ENCODE measurements at regions not wholly inside any gene's neighbourhood (a gene's known extent, or its start where the extent isn't known, plus 50 kb on each side); places are given as distances from the start of the nearest gene placed in this dataset.
"Not testable (repeated sequence)": the region's sequence is repeated elsewhere in the genome, so short reads cannot be mapped to it uniquely, and the experiment has no call there.

DNA sequence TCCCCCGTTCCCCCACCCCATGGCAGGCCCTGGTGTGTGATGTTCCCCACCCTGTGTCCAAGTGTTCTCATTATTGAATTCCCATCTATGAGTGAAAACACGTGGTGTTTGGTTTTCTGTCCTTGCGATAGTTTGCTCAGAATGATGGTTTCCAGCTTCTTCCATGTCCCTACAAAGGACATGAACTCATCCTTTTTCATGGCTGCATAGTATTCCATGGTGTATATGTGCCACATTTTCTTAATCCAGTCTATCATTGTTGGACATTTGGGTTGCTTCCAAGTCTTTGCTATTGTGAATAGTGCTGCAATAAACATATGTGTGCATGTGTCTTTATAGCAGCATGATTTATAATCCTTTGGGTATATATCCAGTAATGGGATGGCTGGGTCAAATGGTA is 135.0 kb upstream of the CCND2 start:
- CTCF ChIA-PET; intact Hi-C loops (cut with micrococcal nuclease); H3K56ac ChIP-seq (ENCODE audit: extremely low read depth, insufficient read depth, low read length); H2AK9ac ChIP-seq (replicated peaks; ENCODE audit: low read depth, low read length, poor library complexity); H2AK5ac ChIP-seq (ENCODE audit: low read depth, low read length); H3K4me1 ChIP-seq (ENCODE audit: control insufficient read depth, insufficient read depth, low read length); H2BK20ac ChIP-seq (ENCODE audit: low read depth, low read length); ATAC-seq (ENCODE audit: low read depth); H3K27me3 ChIP-seq (ENCODE audit: control insufficient read depth, insufficient read depth, low read length); H2BK5ac ChIP-seq (ENCODE audit: low read depth, low read length, poor library complexity, severe bottlenecking); H4K5ac ChIP-seq (ENCODE audit: low read depth, low read length); H3K23ac ChIP-seq (ENCODE audit: low read depth, low read length); BruUV-seq (replicated peaks); POLR2A ChIA-PET (ENCODE audit: unreplicated experiment); H2AFZ ChIP-seq (replicated peaks; ENCODE audit: low read length, poor library complexity); H3K4me3 ChIP-seq (ENCODE audit: insufficient read depth, low read depth, low read length); DNase-seq; H3K9me1 ChIP-seq (ENCODE audit: insufficient read depth, low read length); H2BK120ac ChIP-seq (ENCODE audit: low read depth, low read length); H2BK15ac ChIP-seq (ENCODE audit: low read depth, low read length); H3K36me3 ChIP-seq (ENCODE audit: control insufficient read depth, insufficient read depth, low read length); H3K18ac ChIP-seq (ENCODE audit: low read depth, low read length); dilution Hi-C loops (cut with HindIII; ENCODE audit: low sequenced_read_pairs, unreplicated experiment); H4K91ac ChIP-seq (ENCODE audit: insufficient read depth, low read depth, low read length); H4K8ac ChIP-seq (ENCODE audit: low read depth in 2 of 2, low read length in 2 of 2); H3K4ac ChIP-seq (ENCODE audit: low read depth, low read length); H4K20me1 ChIP-seq (ENCODE audit: insufficient read depth, low read length); H3K79me1 ChIP-seq (ENCODE audit: low read depth in 1 of 2, low read length in 2 of 2); H3K27ac ChIP-seq (ENCODE audit: insufficient read depth, low read length); H3K9ac ChIP-seq (ENCODE audit: low read depth, low read length); H3K14ac ChIP-seq (replicated peaks; ENCODE audit: low read depth, low read length); H3K9me3 ChIP-seq (ENCODE audit: control insufficient read depth, insufficient read depth, low read length); in situ Hi-C loops (cut with MboI; ENCODE audit: low sequenced_read_pairs); H3K4me2 ChIP-seq (ENCODE audit: low read depth, low read length): not testable (repeated sequence)
- no CpG with 5 or more reads among the region's 3 CpGs for WGBS, 2 experiments (ENCODE audit: extremely low coverage in 2 of 2, insufficient read length in 1 of 2)

Data from IMR-90 (cell line).